ENCODE measurements at regions not wholly inside any gene's neighbourhood (a gene's known extent, or its start where the extent isn't known, plus 50 kb on each side); places are given as distances from the start of the nearest gene placed in this dataset.

DNA sequence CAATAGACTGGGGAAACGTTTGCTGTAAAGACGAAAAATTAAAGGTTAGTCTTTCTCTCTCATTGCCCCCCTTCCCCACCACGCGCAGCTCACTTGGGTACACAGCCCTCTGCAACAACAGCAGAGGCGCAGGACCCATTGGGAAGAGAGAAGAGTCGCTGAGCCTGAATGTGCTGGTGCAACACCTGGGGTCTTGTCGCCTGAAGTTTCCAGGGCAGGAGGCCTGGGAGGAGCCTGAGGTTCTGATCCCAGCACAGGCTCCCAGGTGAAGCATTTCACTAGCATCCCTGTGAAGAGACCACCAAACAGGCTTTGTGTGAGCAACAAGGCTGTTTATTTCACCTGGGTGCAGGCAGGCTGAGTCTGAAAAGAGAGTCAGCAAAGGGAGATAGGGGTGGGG, 116.2 kb upstream of the NTM start:
- Mint-ChIP-seq H3K9me3 (no peaks in the 10 kb centered on the region), H3K27ac (no peak overlapping the region), H3K36me3 (no peaks in the 10 kb centered on the region), H3K27me3 (ENCODE audit: insufficient read depth, low read depth) (peaks cover 2% of the 10 kb centered on the region), H3K4me3 (no peak overlapping the region), H3K4me1 (peaks cover 43% of the 10 kb centered on the region)
- no peaks in the 10 kb centered on the region for H4K20me1 ChIP-seq (ENCODE audit: low read depth)
- H3K27me3 ChIP-seq: no peaks in the 10 kb centered on the region
- H3K4me3 ChIP-seq: peak overlapping the region; percentile 25
- peaks cover 35% of the 10 kb centered on the region for H3K4me1 ChIP-seq
- H3F3A ChIP-seq (ENCODE audit: low read depth): peaks cover 8% of the 10 kb centered on the region
- no peaks in the 10 kb centered on the region for H3K9me3 ChIP-seq (ENCODE audit: low read depth)
- H3K4me2 ChIP-seq: peak overlapping the region; percentile 71
- DNase-seq (ENCODE audit: low spot score): no peak
- H3K79me2 ChIP-seq (ENCODE audit: low read depth): no peaks in the 10 kb centered on the region
- TF ChIP-seq EZH2phosphoT487 (IDR thresholded peaks at IDR 0.05) (no peak), EZH2 (IDR thresholded peaks at IDR 0.05) (no peak)
- TF ChIP-seq, protein P1, sequence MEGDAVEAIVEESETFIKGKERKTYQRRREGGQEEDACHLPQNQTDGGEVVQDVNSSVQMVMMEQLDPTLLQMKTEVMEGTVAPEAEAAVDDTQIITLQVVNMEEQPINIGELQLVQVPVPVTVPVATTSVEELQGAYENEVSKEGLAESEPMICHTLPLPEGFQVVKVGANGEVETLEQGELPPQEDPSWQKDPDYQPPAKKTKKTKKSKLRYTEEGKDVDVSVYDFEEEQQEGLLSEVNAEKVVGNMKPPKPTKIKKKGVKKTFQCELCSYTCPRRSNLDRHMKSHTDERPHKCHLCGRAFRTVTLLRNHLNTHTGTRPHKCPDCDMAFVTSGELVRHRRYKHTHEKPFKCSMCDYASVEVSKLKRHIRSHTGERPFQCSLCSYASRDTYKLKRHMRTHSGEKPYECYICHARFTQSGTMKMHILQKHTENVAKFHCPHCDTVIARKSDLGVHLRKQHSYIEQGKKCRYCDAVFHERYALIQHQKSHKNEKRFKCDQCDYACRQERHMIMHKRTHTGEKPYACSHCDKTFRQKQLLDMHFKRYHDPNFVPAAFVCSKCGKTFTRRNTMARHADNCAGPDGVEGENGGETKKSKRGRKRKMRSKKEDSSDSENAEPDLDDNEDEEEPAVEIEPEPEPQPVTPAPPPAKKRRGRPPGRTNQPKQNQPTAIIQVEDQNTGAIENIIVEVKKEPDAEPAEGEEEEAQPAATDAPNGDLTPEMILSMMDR (IDR thresholded peaks at IDR 0.05): no peak
- H3K9ac ChIP-seq: no peak overlapping the region
- H3K27ac ChIP-seq: no peak overlapping the region
- H3K36me3 ChIP-seq: no peaks in the 10 kb centered on the region
- no peak overlapping the region for H2AFZ ChIP-seq (replicated peaks)

DNA sequence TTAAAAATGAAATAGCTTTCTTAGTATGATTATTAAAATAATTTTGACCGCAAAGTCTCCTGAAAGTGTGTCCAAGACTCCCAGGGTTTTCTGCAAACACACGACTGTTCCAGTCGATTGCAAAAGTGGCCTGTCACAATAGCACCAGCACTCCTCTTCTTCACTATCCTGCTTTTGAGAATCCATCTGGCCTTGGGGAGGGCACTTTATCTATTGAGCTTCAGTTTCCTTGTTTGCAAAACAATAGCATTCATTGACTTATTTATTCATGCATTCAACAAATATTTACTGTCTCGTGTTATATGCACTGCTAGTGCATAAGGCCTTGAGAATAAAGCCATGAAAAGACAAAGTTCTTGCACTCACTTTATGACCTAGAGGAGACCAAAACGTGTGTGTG, 96.2 kb upstream of the NTM start:
- Histone ChIP-seq H3K9ac (no peak overlapping the region), H3K36me3 (no peaks in the 10 kb centered on the region), H3K4me1 (peaks cover 11% of the 10 kb centered on the region), H3F3A (ENCODE audit: low read depth) (peaks cover 8% of the 10 kb centered on the region), H3K4me2 (no peak overlapping the region), H3K27ac (no peak overlapping the region), H3K79me2 (ENCODE audit: low read depth) (no peaks in the 10 kb centered on the region), H3K9me3 (ENCODE audit: low read depth) (peaks cover 4% of the 10 kb centered on the region), H4K20me1 (ENCODE audit: low read depth) (no peaks in the 10 kb centered on the region), H3K27me3 (no peaks in the 10 kb centered on the region), H2AFZ (replicated peaks) (no peak overlapping the region), H3K4me3 (no peak overlapping the region)
- no peak overlapping the region for H3K27ac Mint-ChIP-seq
- H3K27me3 Mint-ChIP-seq (ENCODE audit: insufficient read depth, low read depth): peaks cover 2% of the 10 kb centered on the region
- DNase-seq (ENCODE audit: low spot score): no peak
- peaks cover 24% of the 10 kb centered on the region for H3K9me3 Mint-ChIP-seq
- no peaks in the 10 kb centered on the region for H3K36me3 Mint-ChIP-seq
- TF ChIP-seq EZH2 (IDR thresholded peaks at IDR 0.05) (no peak), EZH2phosphoT487 (IDR thresholded peaks at IDR 0.05) (no peak)
- TF ChIP-seq, protein P1 (IDR thresholded peaks at IDR 0.05): no peak
- no peak overlapping the region for H3K4me3 Mint-ChIP-seq
- peaks cover 10% of the 10 kb centered on the region for H3K4me1 Mint-ChIP-seq

DNA sequence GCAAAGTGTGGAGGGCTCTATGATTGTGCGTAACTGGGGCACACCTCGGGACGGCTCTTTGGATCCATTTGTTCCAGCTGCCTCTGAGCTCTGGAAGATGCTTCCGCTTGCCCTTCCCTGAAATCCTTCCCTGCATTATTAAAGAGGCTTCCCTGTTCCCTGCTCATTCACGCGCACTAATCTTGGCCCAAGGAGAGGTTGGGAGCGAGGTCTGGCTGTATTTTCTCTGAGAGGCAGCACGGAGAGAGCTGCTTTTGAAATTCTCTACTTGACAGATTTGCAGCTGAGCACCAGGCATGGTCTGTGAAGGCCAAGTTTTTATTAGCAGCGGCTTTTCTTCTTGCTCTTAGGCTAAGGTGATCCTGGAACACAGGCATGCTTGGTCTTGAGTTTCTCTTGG, 94.8 kb upstream of the NTM start:
- no peaks in the 10 kb centered on the region for H3K36me3 ChIP-seq
- no peak overlapping the region for H3K27ac Mint-ChIP-seq
- no peak overlapping the region for H3K4me3 Mint-ChIP-seq
- peaks cover 15% of the 10 kb centered on the region for H3K9me3 Mint-ChIP-seq
- H3F3A ChIP-seq (ENCODE audit: low read depth): peaks cover 8% of the 10 kb centered on the region
- no peaks in the 10 kb centered on the region for H4K20me1 ChIP-seq (ENCODE audit: low read depth)
- peaks cover 2% of the 10 kb centered on the region for H3K27me3 Mint-ChIP-seq (ENCODE audit: insufficient read depth, low read depth)
- no peak overlapping the region for H3K27ac ChIP-seq
- no peaks in the 10 kb centered on the region for H3K27me3 ChIP-seq
- H3K9ac ChIP-seq: no peak overlapping the region
- no peak overlapping the region for H2AFZ ChIP-seq (replicated peaks)
- H3K9me3 ChIP-seq (ENCODE audit: low read depth): peaks cover 4% of the 10 kb centered on the region
- DNase-seq (ENCODE audit: low spot score): peak; percentile 67
- H3K4me1 Mint-ChIP-seq: peaks cover 10% of the 10 kb centered on the region
- H3K79me2 ChIP-seq (ENCODE audit: low read depth): no peaks in the 10 kb centered on the region
- no peaks in the 10 kb centered on the region for H3K36me3 Mint-ChIP-seq
- TF ChIP-seq, protein P1 (IDR thresholded peaks at IDR 0.05): no peak
- TF ChIP-seq EZH2 (IDR thresholded peaks at IDR 0.05) (no peak), EZH2phosphoT487 (IDR thresholded peaks at IDR 0.05) (no peak)
- peak overlapping the region; percentile 45 for H3K4me2 ChIP-seq
- H3K4me1 ChIP-seq: peaks cover 11% of the 10 kb centered on the region
- H3K4me3 ChIP-seq: no peak overlapping the region
